Panc1 (cell line): ENCODE measurements at regions not wholly inside any gene's neighbourhood (a gene's known extent, or its start where the extent isn't known, plus 50 kb on each side); places are given as distances from the start of the nearest gene placed in this dataset.

Experiments used
- ATAC-seq: fragments of 200-7000 bp; cut with Tn5 transposase; 2 replicates; pipeline ENCODE4 v1.9.1; 2020; ENCODE audit warnings: mild to moderate bottlenecking, moderate library complexity
- BruUV-seq: library from RNA; stranded (reverse); fragments of 400-500 nt; replicated peaks from 2 replicates; lab custom pipeline; 2021; lab: Mats Ljungman, UMichigan
- CTCF ChIA-PET: fragments of 300-600 bp; sonication (Branson Sonifier 250); formaldehyde crosslinking; loops from one replicate; lab custom pipeline; 2022; ENCODE audit warnings: antibody characterized with exemption; lab: Charles Lee
- POLR2A ChIA-PET: fragments of 300-600 bp; sonication (Branson Sonifier 250); formaldehyde crosslinking; loops from one replicate; lab custom pipeline; 2022; ENCODE audit warnings: antibody characterized with exemption; lab: Charles Lee
- DNase-seq: peaks from one replicate; pipeline ENCODE4 v3.0.0-alpha.2; 2010; ENCODE audit warnings: low read depth, low spot score
- H3K27ac ChIP-seq: 2 replicates; pipeline ENCODE4 v1.5.1; 2011; ENCODE audit warnings: mild to moderate bottlenecking, low read length, inconsistent platforms
- H3K27me3 ChIP-seq: fragments of 200-500 bp; sonication (Bioruptor generic); 2 replicates; pipeline ENCODE4 v1.6.0; 2014; ENCODE audit warnings: low read length, inconsistent platforms; ENCODE audit not compliant: control insufficient read depth, insufficient read depth
- H3K36me3 ChIP-seq: fragments of 200-500 bp; sonication (Bioruptor generic); 2 replicates; pipeline ENCODE4 v1.5.1; 2014; ENCODE audit warnings: inconsistent platforms, mild to moderate bottlenecking, low read length, moderate library complexity; ENCODE audit not compliant: control insufficient read depth, insufficient read depth
- H3K4me1 ChIP-seq: 2 replicates; pipeline ENCODE4 v1.5.1; 2011; ENCODE audit warnings: inconsistent platforms, mild to moderate bottlenecking, low read length, moderate library complexity; ENCODE audit not compliant: control insufficient read depth, insufficient read depth
- H3K4me3 ChIP-seq, 2 experiments: 2 replicates each; pipeline ENCODE4 v1.5.1; 2011 to 2012; ENCODE audit warnings: low read depth in 2 of 2, low read length in 2 of 2, mild to moderate bottlenecking in 2 of 2, inconsistent platforms in 1 of 2, moderate library complexity in 1 of 2
- H3K9me3 ChIP-seq: fragments of 200-500 bp; sonication (Bioruptor generic); 2 replicates; pipeline ENCODE4 v1.5.1; 2014; ENCODE audit warnings: low read depth, mild to moderate bottlenecking, inconsistent platforms, low read length, moderate library complexity; ENCODE audit not compliant: control insufficient read depth, insufficient read depth
- POLR2AphosphoS5 ChIP-seq: IDR thresholded peaks from 2 replicates; pipeline ENCODE4 v1.6.1; 2012; ENCODE audit warnings: mild to moderate bottlenecking, low read depth, low read length, moderate library complexity
- SIN3A ChIP-seq: IDR thresholded peaks from 2 replicates; pipeline ENCODE4 v1.6.1; 2012; ENCODE audit warnings: low read depth, mild to moderate bottlenecking, low read length, moderate library complexity, borderline replicate concordance; ENCODE audit not compliant: insufficient read depth
- TCF7L2 ChIP-seq: IDR thresholded peaks from 2 replicates; pipeline ENCODE4 v1.6.1; 2011; ENCODE audit warnings: mild to moderate bottlenecking, low read depth, low read length, inconsistent platforms
- in situ Hi-C: cut with HindIII; loops from 2 replicates; pipeline ENCODE4 v1.10.0; 2016; ENCODE audit warnings: low sequenced_read_pairs, low pct_unique_long_range_greater_than_20kb
- intact Hi-C: fragments of 100-400 bp; cut with micrococcal nuclease; formaldehyde crosslinking; loops from one replicate; pipeline ENCODE4 v1.10.0; 2022; ENCODE audit not compliant: unreplicated experiment
- TF ChIP-seq, protein P1 (sequence below): fragments of 450-650 bp; IDR thresholded peaks from 2 replicates; pipeline ENCODE4 v1.5.1; 2017; ENCODE audit warnings: mild to moderate bottlenecking
- TF ChIP-seq, protein P2 (sequence below), 2 experiments: IDR thresholded peaks; 2 replicates each; pipeline ENCODE4 v1.6.1; 2011 to 2012; ENCODE audit warnings: low read depth in 2 of 2, control low read depth in 1 of 2, low read length in 1 of 2, mild to moderate bottlenecking in 1 of 2, moderate library complexity in 1 of 2; ENCODE audit not compliant: insufficient read depth in 1 of 2

DNA sequence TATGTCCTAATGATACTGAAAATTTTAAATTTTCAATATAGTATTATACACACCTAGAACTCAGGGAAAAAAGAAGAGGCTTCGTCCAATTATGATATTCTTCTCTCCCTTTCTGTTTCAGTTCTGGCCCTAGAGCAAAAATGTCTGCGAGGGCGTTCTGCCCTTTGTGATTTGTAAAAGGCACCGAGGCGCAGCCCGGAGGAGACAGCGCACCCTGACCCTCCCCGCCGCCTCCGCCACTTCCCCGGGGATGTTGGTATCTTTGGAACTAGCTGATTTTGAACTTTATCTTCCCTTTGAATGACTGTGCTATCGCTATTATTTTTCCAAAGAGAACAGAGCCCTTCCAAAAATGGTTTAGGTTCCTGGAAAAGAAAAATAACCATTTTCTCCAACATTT, 173.2 kb upstream of the FAM9B start:
- no peak for ATAC-seq
- Histone ChIP-seq H3K27me3 (no peaks in the 10 kb centered on the region), H3K4me1 (no peaks in the 10 kb centered on the region), H3K36me3 (no peaks in the 10 kb centered on the region), H3K9me3 (no peaks in the 10 kb centered on the region), H3K27ac (no peak overlapping the region), H3K4me3 (no peak overlapping the region)
- DNase-seq: no peak
- in situ Hi-C loops (no loop called here), intact Hi-C loops (no loop called here)
- BruUV-seq: no TSS peak
- POLR2A ChIA-PET: no interaction called here
- TF ChIP-seq, protein P1, sequence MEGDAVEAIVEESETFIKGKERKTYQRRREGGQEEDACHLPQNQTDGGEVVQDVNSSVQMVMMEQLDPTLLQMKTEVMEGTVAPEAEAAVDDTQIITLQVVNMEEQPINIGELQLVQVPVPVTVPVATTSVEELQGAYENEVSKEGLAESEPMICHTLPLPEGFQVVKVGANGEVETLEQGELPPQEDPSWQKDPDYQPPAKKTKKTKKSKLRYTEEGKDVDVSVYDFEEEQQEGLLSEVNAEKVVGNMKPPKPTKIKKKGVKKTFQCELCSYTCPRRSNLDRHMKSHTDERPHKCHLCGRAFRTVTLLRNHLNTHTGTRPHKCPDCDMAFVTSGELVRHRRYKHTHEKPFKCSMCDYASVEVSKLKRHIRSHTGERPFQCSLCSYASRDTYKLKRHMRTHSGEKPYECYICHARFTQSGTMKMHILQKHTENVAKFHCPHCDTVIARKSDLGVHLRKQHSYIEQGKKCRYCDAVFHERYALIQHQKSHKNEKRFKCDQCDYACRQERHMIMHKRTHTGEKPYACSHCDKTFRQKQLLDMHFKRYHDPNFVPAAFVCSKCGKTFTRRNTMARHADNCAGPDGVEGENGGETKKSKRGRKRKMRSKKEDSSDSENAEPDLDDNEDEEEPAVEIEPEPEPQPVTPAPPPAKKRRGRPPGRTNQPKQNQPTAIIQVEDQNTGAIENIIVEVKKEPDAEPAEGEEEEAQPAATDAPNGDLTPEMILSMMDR: no peak
- TF ChIP-seq, protein P2, sequence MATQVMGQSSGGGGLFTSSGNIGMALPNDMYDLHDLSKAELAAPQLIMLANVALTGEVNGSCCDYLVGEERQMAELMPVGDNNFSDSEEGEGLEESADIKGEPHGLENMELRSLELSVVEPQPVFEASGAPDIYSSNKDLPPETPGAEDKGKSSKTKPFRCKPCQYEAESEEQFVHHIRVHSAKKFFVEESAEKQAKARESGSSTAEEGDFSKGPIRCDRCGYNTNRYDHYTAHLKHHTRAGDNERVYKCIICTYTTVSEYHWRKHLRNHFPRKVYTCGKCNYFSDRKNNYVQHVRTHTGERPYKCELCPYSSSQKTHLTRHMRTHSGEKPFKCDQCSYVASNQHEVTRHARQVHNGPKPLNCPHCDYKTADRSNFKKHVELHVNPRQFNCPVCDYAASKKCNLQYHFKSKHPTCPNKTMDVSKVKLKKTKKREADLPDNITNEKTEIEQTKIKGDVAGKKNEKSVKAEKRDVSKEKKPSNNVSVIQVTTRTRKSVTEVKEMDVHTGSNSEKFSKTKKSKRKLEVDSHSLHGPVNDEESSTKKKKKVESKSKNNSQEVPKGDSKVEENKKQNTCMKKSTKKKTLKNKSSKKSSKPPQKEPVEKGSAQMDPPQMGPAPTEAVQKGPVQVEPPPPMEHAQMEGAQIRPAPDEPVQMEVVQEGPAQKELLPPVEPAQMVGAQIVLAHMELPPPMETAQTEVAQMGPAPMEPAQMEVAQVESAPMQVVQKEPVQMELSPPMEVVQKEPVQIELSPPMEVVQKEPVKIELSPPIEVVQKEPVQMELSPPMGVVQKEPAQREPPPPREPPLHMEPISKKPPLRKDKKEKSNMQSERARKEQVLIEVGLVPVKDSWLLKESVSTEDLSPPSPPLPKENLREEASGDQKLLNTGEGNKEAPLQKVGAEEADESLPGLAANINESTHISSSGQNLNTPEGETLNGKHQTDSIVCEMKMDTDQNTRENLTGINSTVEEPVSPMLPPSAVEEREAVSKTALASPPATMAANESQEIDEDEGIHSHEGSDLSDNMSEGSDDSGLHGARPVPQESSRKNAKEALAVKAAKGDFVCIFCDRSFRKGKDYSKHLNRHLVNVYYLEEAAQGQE (IDR thresholded peaks at IDR 0.05; ENCODE audit: insufficient read depth in 1 of 2, low read depth in 2 of 2, low read length in 1 of 2): no peak
- TF ChIP-seq SIN3A (no peak), POLR2AphosphoS5 (no peak), TCF7L2 (no peak)
- CTCF ChIA-PET: no interaction called here

DNA sequence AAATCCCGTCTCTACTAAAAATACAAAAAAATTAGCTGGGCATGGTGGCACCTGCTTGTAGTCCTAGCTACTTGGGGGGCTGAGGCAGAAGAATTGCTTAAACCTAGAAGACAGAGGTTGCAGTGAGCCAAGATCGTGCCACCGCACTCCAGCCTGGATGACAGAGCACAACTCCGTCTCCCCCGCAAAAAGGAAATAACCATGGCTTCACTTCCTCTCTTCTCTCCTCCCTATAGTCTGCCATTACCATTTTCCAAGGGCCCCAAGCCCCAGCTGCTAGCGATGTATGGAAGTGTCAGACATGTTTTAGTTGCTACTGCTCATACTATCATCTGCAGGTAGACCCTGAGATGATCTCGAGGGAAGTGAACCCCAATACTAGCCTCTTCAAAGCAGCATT, 177.3 kb upstream of the FAM9B start:
- in situ Hi-C loops: no loop called here
- ATAC-seq (no peak), DNase-seq (no peak)
- H3K27ac ChIP-seq: no peak overlapping the region
- no peaks in the 10 kb centered on the region for H3K27me3 ChIP-seq
- ChIA-PET CTCF (no interaction called here), POLR2A (no interaction called here)
- no peaks in the 10 kb centered on the region for H3K9me3 ChIP-seq
- TF ChIP-seq TCF7L2 (no peak), SIN3A (no peak), POLR2AphosphoS5 (no peak)
- TF ChIP-seq, protein P2 (IDR thresholded peaks at IDR 0.05; ENCODE audit: insufficient read depth in 1 of 2, low read depth in 2 of 2, low read length in 1 of 2): no peak
- TF ChIP-seq, protein P1: no peak
- no TSS peak for BruUV-seq
- no peak overlapping the region for H3K4me3 ChIP-seq
- intact Hi-C loops: no loop called here
- no peaks in the 10 kb centered on the region for H3K36me3 ChIP-seq
- H3K4me1 ChIP-seq: no peaks in the 10 kb centered on the region
